H9 (cell line): ENCODE measurements at regions not wholly inside any gene's neighbourhood (a gene's known extent, or its start where the extent isn't known, plus 50 kb on each side); places are given as distances from the start of the nearest gene placed in this dataset.

Experiments used
- DNase-seq: peaks from one replicate; pipeline ENCODE4 v3.0.0-alpha.2; 2017
- H2AFZ ChIP-seq: one replicate; pipeline ENCODE4 v1.6.1; 2013; ENCODE audit warnings: mild to moderate bottlenecking, low read length, control low read depth, moderate library complexity
- H2AK5ac ChIP-seq: 2 replicates; pipeline ENCODE4 v1.6.1; 2013; ENCODE audit warnings: low read length, control low read depth, mixed read lengths; ENCODE audit not compliant: insufficient read length
- H2BK120ac ChIP-seq: one replicate; pipeline ENCODE4 v1.6.1; 2013; ENCODE audit warnings: low read depth, mild to moderate bottlenecking, low read length, control low read depth, inconsistent platforms; ENCODE audit not compliant: poor library complexity, severe bottlenecking
- H2BK12ac ChIP-seq: 2 replicates; pipeline ENCODE4 v1.6.1; 2013; ENCODE audit warnings: low read length, control low read depth, mixed read lengths, low read depth; ENCODE audit not compliant: insufficient read length
- H2BK15ac ChIP-seq: 2 replicates; pipeline ENCODE4 v1.6.1; 2013; ENCODE audit warnings: low read depth, low read length, control low read depth
- H2BK20ac ChIP-seq: one replicate; pipeline ENCODE4 v1.6.1; 2013; ENCODE audit warnings: low read depth, mild to moderate bottlenecking, low read length, control low read depth, inconsistent platforms; ENCODE audit not compliant: poor library complexity, severe bottlenecking
- H2BK5ac ChIP-seq: 2 replicates; pipeline ENCODE4 v1.6.1; 2013; ENCODE audit warnings: low read length, control low read depth, mixed read lengths; ENCODE audit not compliant: insufficient read length
- H3K14ac ChIP-seq: 2 replicates; pipeline ENCODE4 v1.6.1; 2013; ENCODE audit warnings: low read length, control low read depth; ENCODE audit not compliant: insufficient read depth
- H3K18ac ChIP-seq: 2 replicates; pipeline ENCODE4 v1.6.1; 2013; ENCODE audit warnings: low read depth, mild to moderate bottlenecking, mixed read lengths, low read length, control low read depth; ENCODE audit not compliant: insufficient read length
- H3K23ac ChIP-seq: 2 replicates; pipeline ENCODE4 v1.6.1; 2013; ENCODE audit warnings: low read length, control low read depth, mixed read lengths, low read depth; ENCODE audit not compliant: insufficient read length
- H3K23me2 ChIP-seq: 2 replicates; pipeline ENCODE4 v1.6.1; 2013; ENCODE audit warnings: low read depth, mild to moderate bottlenecking, mixed read lengths, low read length, control low read depth; ENCODE audit not compliant: insufficient read length, poor library complexity, severe bottlenecking
- H3K27ac ChIP-seq: 2 replicates; pipeline ENCODE4 v1.5.1; 2013; ENCODE audit warnings: low read length, control low read depth, mixed read lengths, low read depth; ENCODE audit not compliant: insufficient read length
- H3K27me3 ChIP-seq: 2 replicates; pipeline ENCODE4 v1.6.1; 2013; ENCODE audit warnings: low read length, control low read depth, inconsistent platforms; ENCODE audit not compliant: insufficient read depth
- H3K4ac ChIP-seq: 2 replicates; pipeline ENCODE4 v1.6.1; 2013; ENCODE audit warnings: low read depth, mild to moderate bottlenecking, control low read depth, inconsistent platforms, low read length, moderate library complexity
- H3K4me1 ChIP-seq: 2 replicates; pipeline ENCODE4 v1.6.1; 2013; ENCODE audit warnings: low read length, control low read depth, inconsistent platforms; ENCODE audit not compliant: insufficient read depth
- H3K4me2 ChIP-seq: 2 replicates; pipeline ENCODE4 v1.6.1; 2013; ENCODE audit warnings: low read length, control low read depth, mixed read lengths; ENCODE audit not compliant: insufficient read length, insufficient read depth
- H3K56ac ChIP-seq: 2 replicates; pipeline ENCODE4 v1.6.1; 2013; ENCODE audit warnings: low read depth, mild to moderate bottlenecking, mixed read lengths, low read length, control low read depth; ENCODE audit not compliant: insufficient read length
- H3K79me1 ChIP-seq: 2 replicates; pipeline ENCODE4 v1.6.1; 2013; ENCODE audit warnings: low read depth, mild to moderate bottlenecking, moderate library complexity, low read length, control low read depth, inconsistent platforms; ENCODE audit not compliant: insufficient read depth, poor library complexity, severe bottlenecking
- H3K79me2 ChIP-seq: 2 replicates; pipeline ENCODE4 v1.6.1; 2013; ENCODE audit warnings: low read length, control low read depth, inconsistent platforms; ENCODE audit not compliant: insufficient read depth
- H3K9ac ChIP-seq: 2 replicates; pipeline ENCODE4 v1.6.1; 2013; ENCODE audit warnings: low read length, control low read depth, mixed read lengths; ENCODE audit not compliant: insufficient read length; ENCODE audit errors: extremely low read depth
- H3K9me3 ChIP-seq: one replicate; pipeline ENCODE4 v1.6.1; 2013; ENCODE audit warnings: low read depth, low read length, inconsistent platforms; ENCODE audit not compliant: control insufficient read depth
- H3T11ph ChIP-seq: one replicate; pipeline ENCODE4 v1.6.1; 2013; ENCODE audit warnings: mild to moderate bottlenecking, low read length, control low read depth, inconsistent platforms
- H4K20me1 ChIP-seq: one replicate; pipeline ENCODE4 v1.6.1; 2013; ENCODE audit not compliant: control insufficient read depth, insufficient read length, insufficient read depth
- H4K5ac ChIP-seq: 2 replicates; pipeline ENCODE4 v1.6.1; 2013; ENCODE audit warnings: low read depth, mild to moderate bottlenecking, mixed read lengths, low read length, control low read depth; ENCODE audit not compliant: insufficient read length
- H4K8ac ChIP-seq: replicated peaks from 2 replicates; pipeline ENCODE4 v1.6.1; 2013; ENCODE audit warnings: low read length, control low read depth, mixed read lengths, low read depth; ENCODE audit not compliant: insufficient read length
- H4K91ac ChIP-seq: 2 replicates; pipeline ENCODE4 v1.6.1; 2013; ENCODE audit warnings: low read depth, mild to moderate bottlenecking, moderate library complexity, mixed read lengths, low read length, control low read depth; ENCODE audit not compliant: insufficient read length
- H3K27ac Mint-ChIP-seq, 3 experiments: 2 replicates in 2 of 3; 3 replicates in 1 of 3; pipeline ENCODE4 v1.8.0; 2020 to 2021; ENCODE audit warnings: mixed read lengths in 3 of 3, mild to moderate bottlenecking in 1 of 3, moderate library complexity in 1 of 3
- H3K27me3 Mint-ChIP-seq: 2 replicates; pipeline ENCODE4 v1.8.0; 2021; ENCODE audit warnings: low read depth, mild to moderate bottlenecking, moderate library complexity, mixed read lengths
- H3K36me3 Mint-ChIP-seq, 3 experiments: 2 replicates in 2 of 3; 3 replicates in 1 of 3; pipeline ENCODE4 v1.8.0; 2020 to 2021; ENCODE audit warnings: low read depth in 3 of 3, mixed read lengths in 3 of 3; ENCODE audit not compliant: insufficient read depth in 1 of 3
- H3K4me1 Mint-ChIP-seq, 2 experiments: 2 replicates each; pipeline ENCODE4 v1.8.0; 2020; ENCODE audit warnings: mixed read lengths in 2 of 2
- H3K4me3 Mint-ChIP-seq, 2 experiments: 2 replicates in 1 of 2; 3 replicates in 1 of 2; pipeline ENCODE4 v1.8.0; 2020 to 2021; ENCODE audit warnings: mild to moderate bottlenecking in 2 of 2, mixed read lengths in 2 of 2, moderate library complexity in 1 of 2
- H3K9me3 Mint-ChIP-seq, 2 experiments: 2 replicates in 1 of 2; 3 replicates in 1 of 2; pipeline ENCODE4 v1.8.0; 2020; ENCODE audit warnings: mild to moderate bottlenecking in 2 of 2, mixed read lengths in 2 of 2, moderate library complexity in 1 of 2
- WGBS: extraction: QIAGEN DNeasy Blood & Tissue Kit; methylation state at CpG from one replicate; pipeline ENCODE4 v1.1.7; 2013; ENCODE audit warnings: missing lambda C conversion rate, low lambda C conversion rate, mixed read lengths; ENCODE audit not compliant: insufficient read length; ENCODE audit errors: extremely low coverage; 5-methylcytosine and 5-hydroxymethylcytosine counted together
- TF ChIP-seq, protein P1 (sequence below): fragments of 200-600 bp; sonication (generic); conservative IDR thresholded peaks from 3 replicates; pipeline ENCODE4 v1.8.0; 2021; ENCODE audit warnings: antibody characterized with exemption, mild to moderate bottlenecking

DNA sequence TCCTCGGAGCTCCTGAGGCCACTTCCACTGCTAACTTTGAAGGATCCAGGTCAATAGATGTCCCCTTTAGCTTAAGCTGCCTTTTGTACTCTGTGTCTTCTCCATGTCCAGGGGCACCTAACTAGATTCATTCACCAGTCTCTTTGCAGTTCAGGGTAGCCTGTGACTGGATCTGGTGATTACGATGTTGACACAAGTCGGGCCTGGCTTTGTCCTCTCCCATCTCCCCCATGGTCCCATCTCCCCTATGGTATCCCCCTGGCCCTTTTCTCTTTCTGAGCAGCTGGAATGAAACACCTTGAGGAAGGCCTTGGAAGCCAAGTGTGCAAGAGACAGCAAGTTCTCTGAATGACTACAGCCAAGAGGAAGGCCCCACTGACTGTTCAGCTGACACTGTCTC is 417.9 kb upstream of the SMIM21 start:
- Histone ChIP-seq H3K79me2 (no peaks in the 10 kb centered on the region), H3K4me2 (no peak overlapping the region), H2BK12ac (no peak overlapping the region), H3K18ac (no peak overlapping the region), H3T11ph (no peak overlapping the region), H2BK20ac (no peak overlapping the region), H4K91ac (no peak overlapping the region), H3K56ac (no peak overlapping the region), H3K4me1 (no peaks in the 10 kb centered on the region), H2BK5ac (no peak overlapping the region), H4K5ac (no peak overlapping the region), H2AFZ (no peak overlapping the region), H4K8ac (no peak overlapping the region), H2AK5ac (no peak overlapping the region), H3K23me2 (no peaks in the 10 kb centered on the region), H3K9ac (no peak overlapping the region), H3K9me3 (no peaks in the 10 kb centered on the region), H3K27me3 (no peaks in the 10 kb centered on the region; the same call in 1 of the 2 replicates), H3K27ac (no peak overlapping the region), H2BK15ac (no peak overlapping the region), H3K23ac (no peak overlapping the region), H2BK120ac (no peak overlapping the region), H3K14ac (no peak overlapping the region), H3K4ac (no peak overlapping the region), H4K20me1 (no peaks in the 10 kb centered on the region), H3K79me1 (no peaks in the 10 kb centered on the region)
- H3K27ac Mint-ChIP-seq, result peak overlapping the region in 1 of 3 experiments; percentile 25; a peak in 1 of 7 replicates
- TF ChIP-seq, protein P1, sequence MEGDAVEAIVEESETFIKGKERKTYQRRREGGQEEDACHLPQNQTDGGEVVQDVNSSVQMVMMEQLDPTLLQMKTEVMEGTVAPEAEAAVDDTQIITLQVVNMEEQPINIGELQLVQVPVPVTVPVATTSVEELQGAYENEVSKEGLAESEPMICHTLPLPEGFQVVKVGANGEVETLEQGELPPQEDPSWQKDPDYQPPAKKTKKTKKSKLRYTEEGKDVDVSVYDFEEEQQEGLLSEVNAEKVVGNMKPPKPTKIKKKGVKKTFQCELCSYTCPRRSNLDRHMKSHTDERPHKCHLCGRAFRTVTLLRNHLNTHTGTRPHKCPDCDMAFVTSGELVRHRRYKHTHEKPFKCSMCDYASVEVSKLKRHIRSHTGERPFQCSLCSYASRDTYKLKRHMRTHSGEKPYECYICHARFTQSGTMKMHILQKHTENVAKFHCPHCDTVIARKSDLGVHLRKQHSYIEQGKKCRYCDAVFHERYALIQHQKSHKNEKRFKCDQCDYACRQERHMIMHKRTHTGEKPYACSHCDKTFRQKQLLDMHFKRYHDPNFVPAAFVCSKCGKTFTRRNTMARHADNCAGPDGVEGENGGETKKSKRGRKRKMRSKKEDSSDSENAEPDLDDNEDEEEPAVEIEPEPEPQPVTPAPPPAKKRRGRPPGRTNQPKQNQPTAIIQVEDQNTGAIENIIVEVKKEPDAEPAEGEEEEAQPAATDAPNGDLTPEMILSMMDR, result no peak
- peaks cover 8% of the 10 kb centered on the region; the same call in 1 of the 2 replicates for H3K27me3 Mint-ChIP-seq
- WGBS, result no CpG with 5 or more reads among the region's 3 CpGs
- peaks cover 2 to 8% of the 10 kb centered on the region in 2 experiments; a peak in 3 of 4 replicates for H3K4me1 Mint-ChIP-seq
- peaks cover 0 to 2% (median 0%) of the 10 kb centered on the region in 3 experiments; a peak in 2 of 7 replicates for H3K36me3 Mint-ChIP-seq
- no peak overlapping the region for H3K4me3 Mint-ChIP-seq
- no peak for DNase-seq
- H3K9me3 Mint-ChIP-seq, result no peaks in the 10 kb centered on the region; a peak in 1 of 5 replicates
